HG03139 (cell line): ENCODE measurements at regions not wholly inside any gene's neighbourhood (a gene's known extent, or its start where the extent isn't known, plus 50 kb on each side); places are given as distances from the start of the nearest gene placed in this dataset.

Experiments used
- ATAC-seq: cut with Tn5 transposase; IDR thresholded peaks from one replicate; pipeline ENCODE4 v1.9.1; 2021; ENCODE audit not compliant: unreplicated experiment

DNA sequence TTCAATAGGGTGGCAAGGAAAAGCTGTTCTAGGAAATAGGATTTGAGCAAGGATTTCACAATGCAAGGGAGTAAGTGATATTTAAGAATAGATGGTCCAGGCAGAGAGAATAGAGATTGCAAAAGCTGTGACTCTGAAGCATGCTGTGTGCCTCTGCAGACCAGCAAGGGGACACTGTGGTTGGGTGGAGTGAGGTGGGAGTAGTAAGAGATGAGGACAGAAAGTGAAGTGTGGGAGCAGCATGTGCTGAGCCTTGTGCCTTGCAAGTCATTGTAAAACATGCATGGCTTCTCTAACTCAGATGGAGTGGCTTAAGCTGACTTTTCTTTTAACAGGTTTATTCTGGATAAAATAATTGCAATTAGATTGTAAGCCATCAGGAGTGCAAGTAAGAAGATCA lies 442.4 kb downstream of the CCSER2 start:
- ATAC-seq = no peak

DNA sequence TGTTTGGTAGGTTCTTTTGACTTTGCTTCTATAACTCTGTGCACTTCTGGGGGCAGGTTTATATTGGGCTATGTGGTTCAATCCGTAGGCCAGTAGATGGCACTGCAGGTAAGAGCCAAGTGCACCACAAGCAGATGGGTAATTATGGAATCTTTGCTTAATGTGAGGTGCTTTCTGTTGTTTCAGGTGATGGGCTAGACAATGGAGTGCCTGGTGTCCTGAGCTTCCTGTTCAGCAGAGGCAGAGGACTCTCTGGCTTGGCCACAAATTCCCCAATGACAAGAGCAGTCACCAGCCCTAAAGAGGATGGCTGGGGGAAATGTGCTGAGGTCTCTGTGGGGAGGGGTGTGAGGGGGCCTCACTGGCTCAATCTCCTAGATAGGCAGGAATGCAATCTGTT lies 455.0 kb downstream of the CCSER2 start:
- ATAC-seq = peak; percentile 78

DNA sequence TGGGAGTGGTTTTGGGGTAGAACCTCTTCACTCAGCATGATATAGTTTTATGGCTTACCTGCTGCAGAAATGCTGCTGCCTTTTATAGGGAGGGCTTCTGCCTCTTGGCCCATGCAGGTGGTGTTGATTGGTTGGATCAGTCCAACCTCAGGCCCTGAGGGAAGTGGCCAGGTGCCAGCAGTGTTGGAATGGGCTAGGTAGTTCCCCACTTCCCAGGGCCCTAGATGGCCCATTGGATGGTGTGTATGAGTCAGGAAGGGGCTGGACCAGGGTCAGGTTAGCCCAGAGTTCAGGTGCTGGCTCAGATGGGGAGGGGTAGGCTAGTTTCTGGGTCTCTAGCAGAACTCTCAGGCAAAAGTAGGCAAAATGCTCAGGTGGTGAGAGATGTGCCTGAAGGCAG lies 455.5 kb downstream of the CCSER2 start:
- no peak for ATAC-seq

DNA sequence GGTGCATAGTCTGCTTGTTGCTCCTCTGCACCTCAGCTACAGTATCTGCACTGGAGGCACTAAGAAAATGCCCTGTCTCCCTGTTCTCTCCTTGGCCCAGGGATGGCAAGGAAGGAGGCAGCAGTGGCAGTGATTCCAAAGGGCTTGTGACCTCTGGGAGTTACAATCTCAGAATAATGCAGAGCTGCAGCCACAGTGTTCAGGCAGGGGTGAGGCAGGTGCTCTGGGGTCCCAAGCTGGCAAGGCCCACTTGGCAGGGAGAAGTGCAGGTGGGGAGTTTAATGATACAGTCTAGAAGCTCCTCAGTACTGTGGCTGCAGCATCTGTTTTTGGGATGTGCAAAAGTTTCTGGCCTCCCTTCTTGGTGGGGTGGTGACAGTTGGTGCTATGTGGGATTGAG lies 456.4 kb downstream of the CCSER2 start:
- ATAC-seq = no peak

DNA sequence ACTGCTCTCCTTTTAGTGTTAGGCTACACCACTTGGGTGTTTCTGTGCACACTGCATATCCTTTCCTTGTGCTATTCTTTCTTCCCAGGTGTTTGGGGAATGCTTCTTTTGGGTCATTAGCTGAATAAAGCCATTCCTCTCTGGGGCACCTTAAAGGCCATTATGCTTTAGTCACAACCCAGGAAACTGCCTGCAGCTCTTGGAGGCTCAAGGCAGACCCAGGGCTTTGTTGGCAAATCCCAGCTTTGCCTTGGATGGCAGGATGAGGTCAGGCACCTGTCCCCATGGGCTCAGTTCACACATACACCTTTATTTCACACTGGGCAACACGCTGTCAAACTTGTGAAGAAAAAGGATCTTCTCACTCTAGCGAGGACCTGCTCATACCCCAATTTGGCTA lies 460.6 kb downstream of the CCSER2 start:
- no peak for ATAC-seq

DNA sequence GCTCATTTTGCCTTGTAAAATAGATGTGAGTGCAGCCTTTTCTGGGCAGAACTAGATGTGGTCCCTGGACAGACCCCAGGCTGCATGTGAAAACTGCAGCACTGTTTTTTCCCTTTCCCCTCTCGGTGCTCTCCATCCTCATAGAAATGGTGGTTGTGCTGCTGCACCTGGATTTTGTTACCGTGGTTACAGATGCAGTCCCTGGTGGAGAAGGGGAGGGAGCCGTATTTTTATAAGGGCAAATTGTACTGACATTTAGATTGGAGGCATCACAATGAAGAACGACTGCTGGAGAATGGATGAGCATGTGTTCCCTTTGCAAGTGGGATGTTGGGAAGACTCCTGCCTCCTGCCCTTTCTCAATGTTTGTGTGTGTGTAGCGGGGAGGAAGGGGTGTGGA lies 469.9 kb downstream of the CCSER2 start:
- no peak for ATAC-seq

DNA sequence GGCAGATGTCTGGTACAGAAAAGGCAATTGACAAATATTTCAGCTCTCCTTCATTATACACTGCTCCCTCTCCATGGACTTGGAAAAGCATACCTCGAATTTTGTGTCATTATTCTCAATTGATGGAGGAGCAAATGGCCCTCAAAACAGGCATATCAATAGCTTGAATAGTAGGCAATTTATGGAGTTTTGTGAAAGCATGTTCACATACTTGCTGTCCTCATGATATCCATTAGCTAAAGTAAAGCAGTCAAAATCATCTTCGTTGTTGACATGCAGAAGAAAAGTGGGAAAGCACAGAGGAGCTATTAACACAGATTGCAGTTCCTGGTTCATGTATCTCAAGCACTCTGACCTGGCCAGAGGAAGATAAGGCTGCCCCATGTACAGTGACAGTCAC lies 472.8 kb downstream of the CCSER2 start:
- no peak for ATAC-seq

DNA sequence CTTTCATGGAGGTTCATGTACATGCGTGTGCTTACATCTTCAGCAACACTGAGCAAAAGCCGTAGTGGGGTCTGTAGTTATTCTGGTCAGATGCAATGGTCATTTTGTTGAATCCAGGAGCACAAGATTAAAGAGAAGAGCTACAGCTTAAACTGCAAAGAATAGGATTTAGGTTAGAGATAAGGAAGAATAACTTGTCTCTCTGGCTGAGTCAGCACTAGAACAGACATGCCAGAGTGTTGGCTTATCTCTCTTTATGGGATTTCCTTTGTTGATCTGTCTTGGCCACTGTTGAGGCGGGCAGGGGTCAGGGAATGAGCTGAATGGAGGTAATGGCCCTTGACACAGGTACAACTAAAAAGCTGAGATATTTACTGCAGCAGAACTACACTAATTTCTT lies 473.5 kb downstream of the CCSER2 start:
- no peak for ATAC-seq

DNA sequence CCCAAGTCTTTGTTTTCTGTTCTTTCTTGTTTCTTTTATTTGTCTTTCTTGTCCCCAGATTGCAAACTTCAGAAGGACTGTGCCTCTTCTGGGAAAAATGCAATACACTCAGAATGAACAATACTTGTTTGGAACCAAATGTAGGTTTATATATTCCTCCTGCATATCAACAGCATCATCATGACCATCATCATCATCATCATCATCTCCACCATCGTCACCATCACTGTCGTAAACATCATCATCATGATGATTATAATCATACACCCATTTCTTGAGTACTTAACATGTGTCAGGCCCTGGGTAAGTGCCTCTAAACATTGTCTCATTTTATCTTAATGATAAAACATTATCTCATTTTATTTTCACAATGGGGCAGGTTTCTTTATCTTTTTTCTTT lies 476.8 kb downstream of the CCSER2 start:
- ATAC-seq = no peak

DNA sequence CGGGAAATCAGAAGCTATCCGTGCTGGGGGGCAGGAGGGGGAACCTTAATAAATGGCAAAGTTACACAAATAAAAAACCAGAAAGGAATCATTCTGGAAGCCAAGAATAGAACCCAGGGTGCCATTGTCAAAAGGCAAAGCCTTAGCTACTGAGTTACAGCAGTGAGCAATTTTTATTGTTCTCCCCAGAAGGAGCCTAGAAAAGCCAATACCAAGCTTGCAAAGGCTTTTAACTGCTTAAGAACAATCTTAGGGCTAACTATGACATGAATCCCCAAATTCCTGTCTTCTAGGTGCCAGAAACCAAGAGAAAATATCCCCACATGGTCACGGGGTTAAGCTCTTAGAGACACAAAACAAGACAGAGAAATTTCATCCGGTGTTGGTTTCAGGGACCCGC lies 482.7 kb downstream of the CCSER2 start:
- ATAC-seq = no peak

DNA sequence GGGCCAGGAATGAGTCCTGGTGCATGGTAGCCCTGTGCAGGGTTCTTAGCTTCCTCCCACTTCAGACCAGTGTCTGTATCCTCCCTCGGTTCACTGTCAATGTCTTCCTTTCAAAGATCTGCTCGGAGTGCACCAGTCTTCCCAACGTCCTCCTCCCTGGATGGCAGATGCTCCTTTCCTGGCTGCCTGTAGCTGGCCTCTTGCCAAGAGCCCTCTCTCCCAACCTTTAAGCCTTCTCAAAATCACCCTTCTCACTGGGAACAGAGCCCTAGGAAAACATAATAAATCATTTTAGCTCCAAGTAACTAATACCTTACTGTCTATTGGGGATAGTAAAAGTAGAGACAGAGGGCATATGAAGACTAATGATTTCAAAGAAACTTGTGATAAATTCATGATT lies 490.6 kb downstream of the CCSER2 start:
- ATAC-seq = no peak

DNA sequence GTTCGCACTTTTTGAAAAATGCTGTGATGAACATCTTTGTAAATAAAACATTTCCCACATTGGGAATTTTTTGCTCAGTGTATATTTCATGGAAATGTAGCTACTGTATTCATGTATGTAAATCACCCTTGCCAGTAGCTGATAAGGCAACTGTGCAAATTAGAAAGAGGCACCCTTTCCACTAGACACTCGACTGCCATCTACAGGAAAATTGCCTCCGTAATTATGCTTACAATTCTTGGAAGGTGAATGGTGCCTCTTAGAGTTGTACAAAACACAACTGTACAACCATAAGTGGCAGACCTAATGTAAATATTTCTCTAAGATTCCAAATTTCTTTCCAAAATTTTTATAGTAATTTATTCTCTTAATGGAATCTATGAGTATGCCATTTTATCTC lies 491.7 kb downstream of the CCSER2 start:
- no peak for ATAC-seq

DNA sequence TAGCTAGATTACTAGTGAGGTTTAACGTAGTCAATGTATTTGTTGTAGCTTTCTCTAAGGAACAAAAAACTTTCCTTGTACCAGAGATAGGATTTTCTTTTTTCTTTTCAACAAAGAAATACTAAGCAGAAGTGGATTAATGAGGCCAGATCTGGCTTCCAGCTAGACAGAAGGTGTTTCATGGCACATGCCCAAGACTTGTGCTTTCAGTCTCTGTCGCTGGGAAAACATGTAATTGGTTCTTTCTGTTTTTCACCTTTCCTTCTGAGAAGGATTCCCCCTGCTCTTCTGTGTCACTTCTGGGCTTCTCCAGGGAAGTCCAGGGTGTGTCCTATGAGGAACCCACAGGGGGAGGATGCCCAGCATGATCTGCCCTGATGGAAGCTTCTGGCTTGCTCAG lies 492.2 kb downstream of the CCSER2 start:
- ATAC-seq = no peak

DNA sequence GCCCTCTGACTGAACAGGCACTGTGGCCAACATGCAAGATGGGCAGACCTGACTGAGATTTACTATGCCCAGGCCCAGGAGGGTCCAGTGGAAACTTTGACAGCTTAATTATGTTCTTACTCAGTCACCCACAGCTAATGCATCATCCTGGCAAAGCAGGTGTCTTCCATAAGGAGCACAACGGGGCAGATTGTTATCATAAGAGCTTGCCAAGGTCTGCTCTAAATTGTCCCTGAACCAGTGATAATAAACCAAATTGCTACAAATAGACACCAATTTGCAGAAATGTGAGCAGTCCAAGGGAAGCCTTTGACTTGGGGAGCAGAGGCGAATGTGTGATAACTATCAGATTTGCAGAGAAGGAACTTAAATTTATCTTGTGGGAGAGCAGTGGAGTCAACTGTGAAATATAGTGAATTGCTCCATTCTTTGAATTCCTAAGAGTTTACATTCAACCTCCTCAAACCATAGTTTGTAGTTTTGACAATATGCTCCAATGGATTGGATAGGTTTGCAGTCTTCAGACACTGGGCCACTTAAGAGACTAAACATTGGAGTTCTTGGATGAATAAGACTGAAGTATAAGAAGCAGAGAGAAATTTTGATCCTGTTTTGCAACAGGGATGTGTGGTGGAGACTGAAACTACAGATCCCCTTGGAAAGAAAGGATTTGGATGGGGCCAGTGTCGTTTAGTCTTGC lies 494.7 kb downstream of the CCSER2 start:
- no peak for ATAC-seq

DNA sequence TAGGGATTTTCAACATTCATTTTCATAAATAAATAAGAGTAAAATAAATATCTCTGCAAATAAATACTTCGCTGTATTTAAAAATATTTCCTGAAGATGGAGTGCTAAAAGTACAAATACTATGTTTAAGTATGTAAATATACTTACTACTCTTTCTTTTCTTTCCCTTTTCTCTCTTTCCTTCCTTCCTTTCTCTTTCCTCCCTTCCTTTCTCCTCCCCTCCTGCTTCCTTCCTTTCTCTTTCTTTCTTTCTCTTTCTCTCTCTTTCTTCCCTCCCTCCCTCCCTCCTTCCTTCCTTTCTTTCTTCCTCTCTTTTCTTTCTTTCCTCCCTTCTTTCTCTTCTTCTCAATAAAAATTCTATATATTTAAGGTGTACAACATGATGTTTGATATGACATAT lies 496.1 kb downstream of the CCSER2 start:
- ATAC-seq = no peak

DNA sequence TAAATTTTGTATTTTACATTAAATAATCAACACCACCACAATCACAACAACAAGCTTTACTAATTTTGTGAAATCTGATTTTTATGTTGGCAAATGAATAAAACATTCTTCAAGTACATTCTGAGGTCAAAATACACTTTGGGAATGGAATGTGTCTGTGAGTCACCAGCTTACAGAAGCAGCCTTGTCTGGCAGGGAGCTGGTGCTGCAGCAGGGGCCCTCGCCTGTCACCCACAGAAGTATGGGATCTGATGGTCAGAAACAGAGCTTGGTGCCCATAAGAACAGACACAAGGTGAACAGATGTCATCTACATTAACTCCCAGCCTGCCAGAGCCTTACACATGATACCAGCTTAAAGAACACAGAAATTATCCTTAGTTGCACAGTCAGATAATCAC lies 496.9 kb downstream of the CCSER2 start:
- ATAC-seq = no peak

DNA sequence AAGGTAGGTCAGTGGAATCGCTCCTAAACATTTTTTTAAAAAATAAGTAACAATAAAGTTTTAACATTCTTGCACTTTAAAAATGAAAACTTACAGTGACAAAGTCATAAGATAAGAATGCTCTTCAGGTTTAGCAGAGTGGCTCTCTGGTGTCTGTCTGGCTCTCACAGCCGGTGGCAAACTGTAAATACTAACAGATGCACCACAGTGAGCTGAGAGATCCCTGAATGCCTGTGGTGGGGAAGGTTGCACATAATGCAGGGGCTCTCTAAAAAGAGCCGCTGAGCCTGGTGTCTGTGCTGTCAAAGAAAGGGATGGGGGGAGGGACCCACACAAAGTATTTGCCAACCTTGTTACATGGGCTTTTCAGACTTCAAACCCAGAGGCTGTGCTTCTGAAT lies 498.3 kb downstream of the CCSER2 start:
- no peak for ATAC-seq

DNA sequence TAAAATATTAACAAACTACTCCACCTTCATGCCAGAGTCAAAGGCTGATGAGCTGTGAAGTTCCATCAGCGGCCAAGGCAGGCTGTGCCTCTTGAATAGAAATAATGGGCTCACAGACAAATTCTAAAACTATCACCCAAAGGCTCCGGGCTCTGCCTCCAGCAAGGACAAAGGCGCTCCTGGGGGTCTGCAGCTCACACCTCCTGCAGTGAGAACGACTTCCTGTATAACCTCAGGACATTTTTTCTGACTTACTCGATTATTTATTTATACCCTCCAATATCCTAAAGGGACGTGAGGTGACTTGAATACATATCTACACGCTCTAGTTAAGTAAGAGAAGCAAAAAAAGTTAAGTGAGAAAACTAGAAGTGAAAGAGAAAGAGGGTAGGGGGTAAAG lies 500.7 kb downstream of the CCSER2 start:
- no peak for ATAC-seq

DNA sequence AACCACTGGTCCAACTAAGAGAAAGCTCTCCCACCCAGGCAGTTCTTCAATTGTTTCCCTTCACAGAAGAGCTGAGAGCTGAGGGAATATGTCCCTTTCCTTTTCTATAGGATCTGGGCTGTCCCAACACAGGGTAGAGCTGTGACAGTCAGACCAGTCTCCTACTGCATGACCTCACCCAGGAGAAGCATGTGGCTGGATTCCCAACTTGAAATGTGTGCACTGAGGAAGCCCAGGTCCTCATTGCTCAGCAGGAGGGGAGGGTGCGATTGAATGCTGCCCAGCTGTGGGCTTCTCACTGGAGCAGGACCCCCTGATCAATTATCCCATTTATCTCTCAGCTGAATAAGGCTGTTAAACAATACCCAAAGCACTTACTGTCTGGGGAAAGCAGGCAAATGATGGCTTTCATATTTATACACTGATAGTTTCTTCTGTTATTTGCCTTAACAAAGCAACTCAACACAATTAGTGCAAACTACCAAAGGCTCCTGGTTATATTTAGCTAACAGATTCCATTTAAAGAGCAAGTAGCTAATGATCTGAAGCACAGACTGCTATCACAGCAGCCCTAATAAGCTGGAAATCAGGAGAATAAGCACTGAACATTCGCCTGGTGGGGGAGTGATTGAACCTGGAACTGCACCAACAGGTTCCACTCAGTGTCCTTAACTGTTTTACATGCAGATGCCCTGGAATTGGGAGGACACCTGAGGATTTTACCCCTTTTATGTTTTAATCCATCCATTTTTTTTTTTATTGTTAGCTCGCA lies 508.8 kb downstream of the CCSER2 start:
- no peak for ATAC-seq

DNA sequence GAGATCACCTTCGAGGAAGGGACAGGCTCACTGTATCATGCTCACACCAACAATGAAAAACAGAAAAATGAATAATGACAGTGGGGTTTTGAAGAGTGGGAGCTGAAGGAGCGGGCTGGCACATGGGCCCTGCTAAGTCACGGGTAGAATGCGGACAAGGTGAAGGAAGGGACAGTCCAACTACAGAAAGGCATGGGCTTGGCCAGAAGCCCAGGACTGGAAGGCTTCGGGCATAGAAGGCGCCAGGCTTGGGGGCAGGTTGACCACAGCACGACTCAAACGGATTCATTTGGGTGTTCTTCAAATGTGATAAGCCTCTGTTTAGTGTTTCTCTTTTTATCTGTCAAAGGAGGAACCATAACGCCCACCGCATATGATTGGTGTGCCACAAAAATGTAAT lies 509.5 kb downstream of the CCSER2 start:
- no peak for ATAC-seq

DNA sequence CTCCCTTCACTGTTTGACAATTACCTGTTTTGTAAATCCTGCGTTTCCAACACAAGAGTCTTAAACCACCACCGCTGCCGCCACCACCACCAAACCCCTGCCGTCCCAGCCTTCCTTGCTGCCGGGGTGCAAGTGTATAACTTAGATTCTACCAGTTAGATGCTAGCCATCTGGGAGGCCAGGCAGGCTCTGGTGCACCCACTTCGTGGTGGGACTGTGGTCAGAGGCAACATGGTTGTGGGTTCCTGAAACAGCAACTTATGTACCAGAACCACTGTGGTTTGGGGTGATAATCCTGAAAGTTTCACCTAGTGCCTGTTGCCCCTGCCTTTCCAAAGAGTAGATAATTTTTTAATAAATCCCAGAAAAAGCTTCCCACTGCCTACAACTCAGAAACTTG lies 510.5 kb downstream of the CCSER2 start:
- no peak for ATAC-seq

DNA sequence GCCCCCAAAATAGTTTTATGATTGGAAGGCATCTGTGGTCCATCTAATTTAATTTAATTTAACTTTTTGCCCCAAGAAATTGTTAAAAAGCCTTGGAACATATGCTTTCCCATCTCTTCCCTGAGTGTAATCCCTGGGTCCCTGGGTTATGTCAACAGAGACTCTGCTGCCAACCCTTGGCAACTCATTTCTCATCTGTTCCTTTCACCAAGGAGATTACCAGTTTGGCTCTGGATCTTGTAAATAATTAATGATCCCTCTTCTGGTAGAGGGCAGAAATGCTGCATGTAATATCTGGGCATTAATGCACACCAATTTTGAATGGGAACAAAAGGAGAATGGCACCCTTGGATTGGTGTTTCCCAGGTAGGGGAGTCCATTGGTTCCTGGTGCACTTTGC lies 514.2 kb downstream of the CCSER2 start:
- no peak for ATAC-seq

DNA sequence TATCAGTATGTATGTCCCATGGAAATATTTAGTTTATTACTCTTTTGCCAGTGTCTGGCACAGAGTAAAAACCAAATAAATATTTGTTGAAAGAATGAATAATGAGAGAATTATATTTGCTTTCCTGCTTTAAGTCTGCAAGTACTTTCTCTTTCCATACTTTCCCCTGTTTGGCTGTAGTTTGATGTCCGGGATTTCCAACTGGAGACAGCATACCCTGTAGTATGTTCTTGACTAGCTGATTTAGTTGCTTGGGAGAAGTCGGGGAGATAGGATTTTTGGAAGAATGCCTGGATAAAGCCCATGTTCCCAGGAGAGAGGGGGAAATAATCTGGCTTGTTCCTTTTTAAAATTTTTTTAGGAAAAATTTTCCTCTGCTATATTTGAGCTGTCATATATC lies 516.1 kb downstream of the CCSER2 start:
- ATAC-seq = no peak
